K562 (cell line): ENCODE measurements at regions not wholly inside any gene's neighbourhood (a gene's known extent, or its start where the extent isn't known, plus 50 kb on each side); places are given as distances from the start of the nearest gene placed in this dataset.
A peak's percentile ranks its signal among the peaks of the same experiment; 100 is the strongest.

Experiments used
- CBFA2T3 ChIP-seq: fragments of 450-650 bp; IDR thresholded peaks from 2 replicates; pipeline ENCODE4 v1.6.1; 2017
- CREBBP ChIP-seq: IDR thresholded peaks from one replicate; pipeline ENCODE4 v1.6.1; 2012; ENCODE audit warnings: low read depth, mild to moderate bottlenecking, control low read depth, inconsistent platforms, low read length
- MCM2 ChIP-seq: fragments of 450-650 bp; IDR thresholded peaks from 2 replicates; pipeline ENCODE4 v1.6.1; 2017; ENCODE audit warnings: low read depth, mild to moderate bottlenecking
- NFATC3 ChIP-seq: fragments of 450-650 bp; IDR thresholded peaks from 2 replicates; pipeline ENCODE4 v1.6.1; 2017; ENCODE audit warnings: mild to moderate bottlenecking
- RNF2 ChIP-seq: sonication (generic); IDR thresholded peaks from 2 replicates; pipeline ENCODE4 v1.6.1; 2016
- TRIM28 ChIP-seq: fragments of 450-650 bp; IDR thresholded peaks from 2 replicates; pipeline ENCODE4 v1.6.1; 2017
- U2AF1 ChIP-seq: fragments of 200-400 bp; formaldehyde crosslinking; optimal IDR thresholded peaks from 2 replicates; pipeline ENCODE3; 2017; ENCODE audit warnings: mild to moderate bottlenecking, low read depth, low read length, moderate library complexity
- ZC3H4 ChIP-seq: sonication (generic); formaldehyde crosslinking; IDR thresholded peaks from 2 replicates; pipeline ENCODE4 v1.9.0; 2021; ENCODE audit warnings: missing genetic modification reagents, borderline replicate concordance
- ZKSCAN1 ChIP-seq: fragments of 150-350 bp; IDR thresholded peaks from 2 replicates; pipeline ENCODE4 v1.6.1; 2016; ENCODE audit warnings: low read depth, low read length
- ZNF551 ChIP-seq: fragments of 250-450 bp; sonication (Bioruptor Pico); IDR thresholded peaks from 2 replicates; pipeline ENCODE4 v1.5.0; 2021; ENCODE audit warnings: mild to moderate bottlenecking, moderate library complexity
- ZNF586 ChIP-seq: fragments of 450-650 bp; formaldehyde crosslinking; conservative IDR thresholded peaks from 2 replicates; pipeline ENCODE4 v1.4.0; 2020; ENCODE audit warnings: mild to moderate bottlenecking, moderate library complexity
- ZNF766 ChIP-seq: fragments of 200-800 bp; sonication (Bioruptor generic); conservative IDR thresholded peaks from 2 replicates; pipeline ENCODE4 v1.6.1; 2016; ENCODE audit warnings: missing genetic modification characterization, missing compliant biosample characterization
- TF ChIP-seq, protein P1 (sequence below), 2 experiments: fragments of 450-650 bp; formaldehyde crosslinking in 1 of 2; IDR thresholded peaks; 2 replicates each; pipeline versions ENCODE4 v1.4.0 to v1.6.1; 2014 to 2020; ENCODE audit warnings: mild to moderate bottlenecking in 2 of 2, borderline replicate concordance in 1 of 2, low read depth in 1 of 2
- TF ChIP-seq, protein P2 (sequence below): sonication (generic); IDR thresholded peaks from 2 replicates; pipeline ENCODE4 v1.6.1; 2016
- TF ChIP-seq, protein P3 (sequence below), 2 experiments: fragments of 450-650 bp; conservative IDR thresholded peaks; 2 replicates each; pipeline ENCODE4 v1.6.1; 2017; ENCODE audit warnings: mild to moderate bottlenecking in 2 of 2, moderate library complexity in 2 of 2
- TF ChIP-seq, protein P4 (sequence below): fragments of 450-650 bp; conservative IDR thresholded peaks from 2 replicates; pipeline ENCODE4 v1.6.1; 2016; ENCODE audit warnings: missing genetic modification characterization, low read depth, mild to moderate bottlenecking, missing compliant biosample characterization, moderate library complexity

DNA sequence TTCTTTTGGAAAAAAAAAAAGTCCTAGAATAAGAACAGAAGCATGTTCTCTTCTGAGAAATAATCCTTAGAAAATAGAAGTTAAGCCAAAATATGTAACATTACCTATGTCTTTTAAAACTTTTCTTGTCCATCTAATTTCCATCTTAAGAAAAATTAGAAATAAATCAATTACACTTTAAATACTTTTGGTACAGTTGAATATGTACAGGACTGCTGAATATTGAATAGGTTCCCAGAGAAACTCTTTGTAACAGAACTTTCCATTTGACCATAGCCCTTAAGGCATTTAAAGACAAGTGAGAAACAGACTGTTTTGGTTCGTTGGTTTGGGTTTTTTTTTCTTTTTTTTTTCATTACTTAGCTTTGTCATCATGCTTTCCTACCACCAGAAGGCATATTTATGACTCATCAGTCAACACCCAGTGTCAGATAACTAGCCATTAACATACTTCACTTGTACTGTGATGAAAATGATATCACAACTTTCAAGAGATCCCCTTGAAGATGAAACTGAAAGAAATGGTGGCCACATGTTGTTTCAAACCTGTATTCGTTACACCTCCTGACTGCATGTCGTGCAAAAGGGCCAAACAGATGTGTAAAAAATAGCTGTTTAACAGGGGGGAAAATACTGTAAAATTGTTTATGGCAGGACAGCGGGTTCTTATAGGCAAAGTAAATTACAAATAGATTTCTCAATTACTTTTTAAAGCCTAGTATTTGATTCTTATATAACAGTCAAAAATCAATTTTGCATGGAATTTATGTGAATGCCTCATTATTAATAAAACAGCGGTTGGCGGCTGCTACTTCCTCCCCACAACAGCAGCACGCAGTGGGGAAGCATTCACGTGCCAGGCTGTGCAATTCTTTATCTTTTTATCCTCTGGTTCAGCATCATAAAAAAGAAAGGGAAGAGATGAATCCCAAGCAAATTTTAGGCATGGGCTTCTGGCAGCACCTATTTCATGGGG is 280.7 kb upstream of the HNRNPA3 start (continued):
- TF ChIP-seq, protein P1, sequence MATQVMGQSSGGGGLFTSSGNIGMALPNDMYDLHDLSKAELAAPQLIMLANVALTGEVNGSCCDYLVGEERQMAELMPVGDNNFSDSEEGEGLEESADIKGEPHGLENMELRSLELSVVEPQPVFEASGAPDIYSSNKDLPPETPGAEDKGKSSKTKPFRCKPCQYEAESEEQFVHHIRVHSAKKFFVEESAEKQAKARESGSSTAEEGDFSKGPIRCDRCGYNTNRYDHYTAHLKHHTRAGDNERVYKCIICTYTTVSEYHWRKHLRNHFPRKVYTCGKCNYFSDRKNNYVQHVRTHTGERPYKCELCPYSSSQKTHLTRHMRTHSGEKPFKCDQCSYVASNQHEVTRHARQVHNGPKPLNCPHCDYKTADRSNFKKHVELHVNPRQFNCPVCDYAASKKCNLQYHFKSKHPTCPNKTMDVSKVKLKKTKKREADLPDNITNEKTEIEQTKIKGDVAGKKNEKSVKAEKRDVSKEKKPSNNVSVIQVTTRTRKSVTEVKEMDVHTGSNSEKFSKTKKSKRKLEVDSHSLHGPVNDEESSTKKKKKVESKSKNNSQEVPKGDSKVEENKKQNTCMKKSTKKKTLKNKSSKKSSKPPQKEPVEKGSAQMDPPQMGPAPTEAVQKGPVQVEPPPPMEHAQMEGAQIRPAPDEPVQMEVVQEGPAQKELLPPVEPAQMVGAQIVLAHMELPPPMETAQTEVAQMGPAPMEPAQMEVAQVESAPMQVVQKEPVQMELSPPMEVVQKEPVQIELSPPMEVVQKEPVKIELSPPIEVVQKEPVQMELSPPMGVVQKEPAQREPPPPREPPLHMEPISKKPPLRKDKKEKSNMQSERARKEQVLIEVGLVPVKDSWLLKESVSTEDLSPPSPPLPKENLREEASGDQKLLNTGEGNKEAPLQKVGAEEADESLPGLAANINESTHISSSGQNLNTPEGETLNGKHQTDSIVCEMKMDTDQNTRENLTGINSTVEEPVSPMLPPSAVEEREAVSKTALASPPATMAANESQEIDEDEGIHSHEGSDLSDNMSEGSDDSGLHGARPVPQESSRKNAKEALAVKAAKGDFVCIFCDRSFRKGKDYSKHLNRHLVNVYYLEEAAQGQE (IDR thresholded peaks at IDR 0.05; ENCODE audit: borderline replicate concordance): 0 out of 2 replicates have a peak, but pooled peaks have one; percentile 5
- TF ChIP-seq, protein P1 (CRISPR knock-in tag; IDR thresholded peaks at IDR 0.05; ENCODE audit: low read depth): no peak
- TF ChIP-seq ZNF766 (peak; percentile 69; the same call in 1 of the 2 replicates), CBFA2T3 (peak; percentile 43), ZKSCAN1 (no peak), NFATC3 (no peak), MCM2 (no peak), RNF2 (peak; percentile 70; the same call in 1 of the 2 replicates), CREBBP (no peak), U2AF1 (no peak), ZNF586 (CRISPR knock-in tag) (no peak), ZC3H4 (CRISPR knock-in tag) (no peak), ZNF551 (CRISPR knock-in tag) (no peak), TRIM28 (no peak; the same call in 1 of the 2 replicates)
- TF ChIP-seq, protein P2, sequence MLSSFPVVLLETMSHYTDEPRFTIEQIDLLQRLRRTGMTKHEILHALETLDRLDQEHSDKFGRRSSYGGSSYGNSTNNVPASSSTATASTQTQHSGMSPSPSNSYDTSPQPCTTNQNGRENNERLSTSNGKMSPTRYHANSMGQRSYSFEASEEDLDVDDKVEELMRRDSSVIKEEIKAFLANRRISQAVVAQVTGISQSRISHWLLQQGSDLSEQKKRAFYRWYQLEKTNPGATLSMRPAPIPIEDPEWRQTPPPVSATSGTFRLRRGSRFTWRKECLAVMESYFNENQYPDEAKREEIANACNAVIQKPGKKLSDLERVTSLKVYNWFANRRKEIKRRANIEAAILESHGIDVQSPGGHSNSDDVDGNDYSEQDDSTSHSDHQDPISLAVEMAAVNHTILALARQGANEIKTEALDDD: peak; percentile 89
- TF ChIP-seq, protein P3, sequence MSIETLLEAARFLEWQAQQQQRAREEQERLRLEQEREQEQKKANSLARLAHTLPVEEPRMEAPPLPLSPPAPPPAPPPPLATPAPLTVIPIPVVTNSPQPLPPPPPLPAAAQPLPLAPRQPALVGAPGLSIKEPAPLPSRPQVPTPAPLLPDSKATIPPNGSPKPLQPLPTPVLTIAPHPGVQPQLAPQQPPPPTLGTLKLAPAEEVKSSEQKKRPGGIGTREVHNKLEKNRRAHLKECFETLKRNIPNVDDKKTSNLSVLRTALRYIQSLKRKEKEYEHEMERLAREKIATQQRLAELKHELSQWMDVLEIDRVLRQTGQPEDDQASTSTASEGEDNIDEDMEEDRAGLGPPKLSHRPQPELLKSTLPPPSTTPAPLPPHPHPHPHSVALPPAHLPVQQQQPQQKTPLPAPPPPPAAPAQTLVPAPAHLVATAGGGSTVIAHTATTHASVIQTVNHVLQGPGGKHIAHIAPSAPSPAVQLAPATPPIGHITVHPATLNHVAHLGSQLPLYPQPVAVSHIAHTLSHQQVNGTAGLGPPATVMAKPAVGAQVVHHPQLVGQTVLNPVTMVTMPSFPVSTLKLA (conservative IDR thresholded peaks at IDR 0.05): 0 out of 4 replicates have a peak, but pooled peaks of 1 of the 2 experiments have one; percentile 32
- TF ChIP-seq, protein P4, sequence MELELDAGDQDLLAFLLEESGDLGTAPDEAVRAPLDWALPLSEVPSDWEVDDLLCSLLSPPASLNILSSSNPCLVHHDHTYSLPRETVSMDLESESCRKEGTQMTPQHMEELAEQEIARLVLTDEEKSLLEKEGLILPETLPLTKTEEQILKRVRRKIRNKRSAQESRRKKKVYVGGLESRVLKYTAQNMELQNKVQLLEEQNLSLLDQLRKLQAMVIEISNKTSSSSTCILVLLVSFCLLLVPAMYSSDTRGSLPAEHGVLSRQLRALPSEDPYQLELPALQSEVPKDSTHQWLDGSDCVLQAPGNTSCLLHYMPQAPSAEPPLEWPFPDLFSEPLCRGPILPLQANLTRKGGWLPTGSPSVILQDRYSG (tag): 0 out of 2 replicates have a peak, but pooled peaks have one; percentile 53
